CD4-positive, alpha-beta T cell treated with Interleukin-4 for 1 hour (primary cell): ENCODE measurements at regions not wholly inside any gene's neighbourhood (a gene's known extent, or its start where the extent isn't known, plus 50 kb on each side); places are given as distances from the start of the nearest gene placed in this dataset.
"Not testable (repeated sequence)": the region's sequence is repeated elsewhere in the genome, so short reads cannot be mapped to it uniquely, and the experiment has no call there.

Experiments
- DNase-seq, 2 donors: peaks; one replicate each; pipeline ENCODE4 v3.0.0-alpha.2; 2020 to 2022

GRCh38 chr4:189463734-189464133 is 476.9 kb upstream of the FRG1 start:
- no peak for DNase-seq

GRCh38 chr4:189494407-189494806 is 446.3 kb upstream of the FRG1 start:
- no peak for DNase-seq

DNA sequence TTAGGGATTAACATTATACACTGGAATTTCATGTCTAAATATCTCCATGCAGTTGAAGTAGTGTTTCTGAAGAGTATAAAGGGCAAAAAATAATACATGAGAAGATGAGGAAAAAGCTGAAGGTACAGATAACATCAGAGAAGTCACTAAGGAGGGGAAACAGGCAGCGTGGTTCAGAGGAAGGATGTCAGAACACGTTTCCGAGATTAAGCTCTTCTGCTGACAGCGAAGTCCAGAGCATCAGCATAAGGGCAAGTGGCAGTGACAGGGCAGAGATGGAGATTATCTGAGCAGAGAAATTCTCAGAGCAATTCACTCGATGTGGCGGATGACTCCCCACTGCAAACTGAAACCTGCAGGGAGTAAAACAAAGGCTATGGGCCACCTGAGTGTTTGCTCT is 443.2 kb upstream of the FRG1 start:
- no peak for DNase-seq

GRCh38 chr4:189497996-189498395 is 442.7 kb upstream of the FRG1 start:
- no peak for DNase-seq

DNA sequence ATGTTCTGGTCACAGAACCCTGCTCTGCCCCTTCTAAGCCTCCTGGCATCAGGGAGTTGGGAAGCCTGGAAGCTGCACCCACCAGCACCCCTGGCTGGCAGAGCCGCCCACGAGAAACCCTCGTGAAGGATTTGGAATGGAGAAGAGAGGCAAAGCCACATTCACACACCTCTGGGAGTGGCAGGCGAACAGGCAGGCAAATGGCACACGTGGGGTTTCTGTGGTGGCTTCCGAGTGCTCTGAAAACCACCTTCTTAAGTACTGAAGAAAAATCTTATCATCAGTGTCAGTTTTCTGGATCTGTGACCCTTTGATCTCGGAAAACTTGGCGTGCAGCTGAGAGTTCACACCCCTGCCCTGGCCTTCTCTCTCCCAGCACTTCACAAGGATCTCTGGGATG is 442.2 kb upstream of the FRG1 start:
- DNase-seq = no peak

- DNase-seq = no peak
Measured at GRCh38 chr4:189499696-189500095, 441.0 kb upstream of the FRG1 start.

GRCh38 chr4:189500970-189501369 is 439.7 kb upstream of the FRG1 start:
- no peak for DNase-seq

DNA sequence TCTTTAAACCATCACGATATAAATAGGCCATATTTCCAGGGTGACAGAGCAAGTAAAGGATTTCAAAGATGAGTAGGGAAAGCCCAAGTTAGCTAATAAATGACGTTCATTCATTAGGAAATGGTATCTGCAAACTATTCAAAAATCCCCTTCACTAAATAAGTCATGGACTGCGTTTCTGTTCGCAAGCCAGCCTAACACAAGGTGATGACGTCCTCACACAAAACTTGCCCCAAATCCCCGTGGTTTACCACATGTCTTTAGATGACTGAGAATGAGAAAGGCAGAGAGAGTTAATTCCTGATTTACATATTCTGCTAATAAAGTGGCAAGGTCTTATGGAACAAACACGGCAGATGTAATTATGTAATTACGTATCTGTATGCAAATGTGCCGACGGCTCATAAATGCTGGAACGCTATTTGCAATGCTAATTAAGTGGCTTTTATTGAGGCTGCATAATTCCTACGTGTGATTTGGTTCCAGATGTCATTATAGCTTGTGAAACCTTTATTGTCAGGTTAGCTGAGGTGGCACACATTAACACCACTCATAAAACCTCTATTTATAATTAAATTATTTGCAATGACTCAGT is 437.7 kb upstream of the FRG1 start:
- no peak for DNase-seq

- no peak for DNase-seq
Measured at GRCh38 chr4:189504220-189504619, 436.5 kb upstream of the FRG1 start.

- DNase-seq = no peak
Measured at GRCh38 chr4:189505380-189505779, 435.3 kb upstream of the FRG1 start.

DNA sequence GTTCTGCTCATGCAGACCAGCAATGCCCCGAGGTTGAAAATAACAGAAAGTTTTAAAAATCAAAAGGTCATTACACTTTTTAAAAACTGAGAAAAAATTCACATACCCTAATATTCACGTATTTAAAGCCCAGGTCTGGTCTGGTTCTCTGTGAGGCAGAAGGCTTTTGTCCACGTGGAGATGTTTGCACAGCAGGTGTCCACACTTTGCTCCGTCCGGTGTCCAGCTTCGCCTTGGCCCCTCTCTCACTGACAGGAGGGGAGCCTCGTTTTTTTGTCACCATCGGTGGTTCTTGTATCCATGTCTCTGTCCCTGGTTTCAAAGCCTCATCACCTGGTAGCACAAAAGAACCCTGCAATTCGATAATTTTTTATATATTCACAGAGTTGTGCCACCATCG is 434.6 kb upstream of the FRG1 start:
- no peak for DNase-seq

GRCh38 chr4:189507060-189507459 is 433.6 kb upstream of the FRG1 start:
- DNase-seq = no peak

DNA sequence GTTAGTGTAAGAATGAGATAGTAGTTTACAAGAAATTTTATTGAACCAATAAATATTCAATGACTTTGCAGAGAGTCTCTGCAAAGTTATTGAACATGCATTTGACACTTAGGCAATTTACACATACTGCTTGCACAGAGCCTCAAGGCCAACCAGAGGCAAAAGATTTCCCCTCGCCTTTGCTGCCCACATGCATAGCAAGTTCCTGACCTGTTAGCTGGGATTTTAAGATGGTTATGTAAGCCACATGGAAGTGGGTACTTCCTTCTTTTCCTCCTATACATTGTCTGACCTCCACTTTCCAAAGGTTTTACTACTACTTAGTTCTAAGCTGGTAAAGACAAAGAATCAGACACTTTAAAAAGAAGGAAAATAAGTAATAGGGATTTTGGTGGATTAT is 430.1 kb upstream of the FRG1 start:
- no peak for DNase-seq

- DNase-seq = no peak
Measured at GRCh38 chr4:189511581-189511980, 429.1 kb upstream of the FRG1 start.

- no peak for DNase-seq
Measured at GRCh38 chr4:189513421-189513820, 427.3 kb upstream of the FRG1 start.

DNA sequence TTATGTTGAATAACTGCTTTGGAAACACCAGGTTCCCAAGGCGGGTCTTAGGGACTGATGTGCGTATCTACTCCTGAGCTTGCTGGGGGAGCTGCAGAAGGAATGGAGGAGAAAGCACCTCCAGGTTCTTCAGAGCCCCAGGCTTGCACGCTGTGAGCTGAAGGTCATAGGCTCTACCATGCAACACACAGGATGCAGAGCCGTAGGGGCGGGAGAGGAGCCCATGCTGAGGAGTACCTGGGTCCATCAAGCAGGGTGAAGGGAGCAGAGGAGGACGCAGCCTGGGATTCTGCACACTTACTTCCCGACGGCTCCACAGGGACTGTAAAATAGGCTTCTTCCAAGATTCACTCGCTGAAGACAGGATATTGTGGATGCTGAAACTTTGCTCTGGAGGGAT is 426.5 kb upstream of the FRG1 start:
- no peak for DNase-seq

DNA sequence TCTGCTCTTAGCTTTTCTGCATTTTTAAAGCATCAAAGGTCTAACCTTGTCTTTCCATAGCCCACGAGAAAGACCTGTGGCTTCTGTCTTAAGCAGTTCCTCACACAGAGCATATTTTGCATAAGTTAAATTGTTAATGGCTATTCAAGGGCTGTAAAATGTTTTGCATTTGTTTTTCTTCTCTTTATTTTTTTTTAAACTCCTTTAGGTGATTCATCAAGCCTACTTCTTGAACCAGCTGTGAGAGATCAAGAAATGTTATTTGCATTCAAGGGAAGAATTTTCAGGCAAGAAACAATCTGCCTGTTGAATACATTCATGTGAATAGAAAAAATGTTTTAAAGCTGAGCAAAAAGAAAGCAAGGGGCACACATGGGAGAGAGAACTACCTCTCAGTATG is 423.8 kb upstream of the FRG1 start:
- no peak for DNase-seq

DNA sequence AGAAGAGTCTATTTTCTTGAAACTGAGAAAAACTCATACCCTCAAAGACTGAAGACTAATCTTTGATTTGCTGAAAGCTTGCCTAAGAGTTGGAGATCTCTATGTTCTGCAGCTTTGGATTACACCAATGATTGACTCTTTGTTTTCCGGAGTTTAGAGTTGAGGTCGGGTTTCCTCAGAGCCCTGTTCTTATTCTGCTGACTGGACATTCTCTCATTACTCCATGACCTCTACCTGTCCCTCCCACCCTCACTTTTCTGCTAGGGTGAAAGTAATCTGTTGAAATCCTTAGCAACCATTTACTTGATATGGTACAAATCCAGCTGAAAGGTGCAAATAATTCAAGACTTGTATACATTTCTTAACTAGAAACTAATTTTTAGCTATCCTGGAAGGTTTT is 421.5 kb upstream of the FRG1 start:
- no peak for DNase-seq

DNA sequence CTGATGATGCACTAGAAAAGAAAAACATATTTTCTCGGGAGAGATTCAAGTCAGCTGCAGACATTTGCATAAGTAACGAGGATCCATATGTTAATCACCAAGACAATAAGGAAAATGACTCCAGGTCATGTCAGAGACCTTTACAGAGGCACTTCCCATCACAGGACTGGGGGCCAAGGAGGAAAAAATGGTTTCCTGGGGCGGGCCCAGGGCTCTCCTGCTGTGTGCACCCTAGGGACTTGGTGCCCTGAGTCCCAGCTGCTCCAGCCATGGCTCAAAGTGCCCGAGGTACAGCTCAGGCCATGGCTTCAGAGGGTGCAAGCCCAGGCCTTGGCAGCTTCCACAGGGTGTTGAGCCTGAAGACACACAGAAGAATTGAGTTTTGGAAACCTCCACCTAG is 415.4 kb upstream of the FRG1 start:
- DNase-seq = no peak

GRCh38 chr4:189530848-189531247 is 409.8 kb upstream of the FRG1 start:
- DNase-seq = no peak

DNA sequence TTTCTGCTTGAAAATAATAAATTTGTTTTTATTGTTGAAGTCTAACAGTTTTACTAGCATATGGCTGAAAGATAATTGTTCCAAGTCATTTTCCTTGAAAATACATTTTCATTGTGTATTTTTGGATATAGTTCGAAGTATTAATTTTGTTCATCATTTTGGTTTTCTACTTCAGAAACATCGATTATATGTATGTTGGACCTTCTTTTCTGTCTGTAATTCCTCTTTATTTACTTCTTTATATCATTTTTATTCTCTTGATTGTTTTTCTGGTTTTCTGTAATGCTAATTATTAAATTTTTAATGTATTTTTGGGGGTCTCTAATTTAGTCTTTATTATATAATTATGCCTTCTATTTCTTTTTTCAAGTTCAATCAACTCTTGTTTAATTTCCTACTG is 407.1 kb upstream of the FRG1 start:
- DNase-seq = no peak

GRCh38 chr4:189547559-189547958 is 393.1 kb upstream of the FRG1 start:
- no peak for DNase-seq

- no peak for DNase-seq
Measured at GRCh38 chr4:189548484-189549125, 392.1 kb upstream of the FRG1 start.

DNA sequence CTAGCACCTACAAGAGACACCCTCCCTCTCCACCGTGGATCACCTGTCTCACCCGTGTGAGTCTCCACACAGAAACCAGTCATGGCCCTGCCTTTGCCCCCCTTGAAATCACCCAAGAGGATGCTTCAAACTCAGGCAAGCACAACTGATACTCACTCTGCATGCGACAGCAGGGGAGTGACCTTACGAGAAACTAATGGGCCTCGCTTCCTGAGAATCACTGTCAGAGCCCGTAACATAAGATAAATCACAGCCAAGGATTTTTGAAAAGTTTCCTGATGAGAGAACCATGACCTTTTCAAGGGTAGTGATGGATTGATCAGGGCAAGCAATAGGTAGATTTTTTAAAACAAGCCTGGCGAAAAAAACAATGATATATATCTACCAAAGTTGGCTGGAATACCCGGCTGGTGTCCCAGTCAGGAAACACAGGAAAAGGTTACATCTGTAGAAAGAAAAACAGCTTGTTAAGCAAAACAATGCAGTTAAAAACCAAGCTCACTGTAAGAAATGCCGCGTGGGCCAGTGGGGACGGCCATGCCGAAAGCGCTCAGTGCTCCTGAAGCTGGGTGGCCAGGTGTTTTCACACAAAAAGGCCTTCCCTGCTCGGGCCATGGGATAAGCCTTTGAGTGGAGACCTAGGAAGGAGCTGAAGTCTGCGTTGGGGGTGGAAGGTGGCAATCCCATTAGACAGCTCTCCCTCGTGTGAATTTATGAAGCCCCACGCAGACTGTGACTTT is 388.6 kb upstream of the FRG1 start:
- DNase-seq = not testable (repeated sequence)

- DNase-seq = not testable (repeated sequence)
Measured at GRCh38 chr4:189560605-189561004, 380.1 kb upstream of the FRG1 start.
